ENCODE measurements at regions not wholly inside any gene's neighbourhood (a gene's known extent, or its start where the extent isn't known, plus 50 kb on each side); places are given as distances from the start of the nearest gene placed in this dataset.

DNA sequence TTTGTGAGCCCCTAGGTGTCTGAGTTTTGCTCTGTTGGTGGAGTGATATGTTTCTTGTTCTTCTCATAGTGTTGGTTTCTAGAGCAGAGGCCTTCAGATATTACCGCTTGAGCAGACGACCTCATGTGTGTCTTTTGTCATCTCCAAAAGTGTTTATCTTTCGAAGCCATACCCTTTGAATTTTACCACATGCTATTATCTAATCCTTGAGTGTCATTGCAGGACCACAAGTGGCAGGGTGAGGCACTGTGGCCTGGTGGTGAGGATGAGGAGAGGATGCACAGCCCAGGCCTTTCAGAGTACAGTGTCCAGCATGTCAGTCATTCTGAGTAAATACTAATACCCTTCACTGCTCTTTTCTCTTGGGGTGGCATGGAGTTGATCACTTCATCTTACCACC is 57.2 kb upstream of the CISTR start:
- TF ChIP-seq, protein P1, sequence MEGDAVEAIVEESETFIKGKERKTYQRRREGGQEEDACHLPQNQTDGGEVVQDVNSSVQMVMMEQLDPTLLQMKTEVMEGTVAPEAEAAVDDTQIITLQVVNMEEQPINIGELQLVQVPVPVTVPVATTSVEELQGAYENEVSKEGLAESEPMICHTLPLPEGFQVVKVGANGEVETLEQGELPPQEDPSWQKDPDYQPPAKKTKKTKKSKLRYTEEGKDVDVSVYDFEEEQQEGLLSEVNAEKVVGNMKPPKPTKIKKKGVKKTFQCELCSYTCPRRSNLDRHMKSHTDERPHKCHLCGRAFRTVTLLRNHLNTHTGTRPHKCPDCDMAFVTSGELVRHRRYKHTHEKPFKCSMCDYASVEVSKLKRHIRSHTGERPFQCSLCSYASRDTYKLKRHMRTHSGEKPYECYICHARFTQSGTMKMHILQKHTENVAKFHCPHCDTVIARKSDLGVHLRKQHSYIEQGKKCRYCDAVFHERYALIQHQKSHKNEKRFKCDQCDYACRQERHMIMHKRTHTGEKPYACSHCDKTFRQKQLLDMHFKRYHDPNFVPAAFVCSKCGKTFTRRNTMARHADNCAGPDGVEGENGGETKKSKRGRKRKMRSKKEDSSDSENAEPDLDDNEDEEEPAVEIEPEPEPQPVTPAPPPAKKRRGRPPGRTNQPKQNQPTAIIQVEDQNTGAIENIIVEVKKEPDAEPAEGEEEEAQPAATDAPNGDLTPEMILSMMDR (IDR thresholded peaks at IDR 0.05), result no peak
- TF ChIP-seq EZH2phosphoT487 (IDR thresholded peaks at IDR 0.05) (no peak), EZH2 (IDR thresholded peaks at IDR 0.05) (no peak)

Measured in neural progenitor cell (in vitro differentiated cells).